Karpas-422 (cell line): ENCODE measurements at regions not wholly inside any gene's neighbourhood (a gene's known extent, or its start where the extent isn't known, plus 50 kb on each side); places are given as distances from the start of the nearest gene placed in this dataset.
A peak's percentile ranks its signal among the peaks of the same experiment; 100 is the strongest.

ENCODE experiments used
- DNase-seq: peaks from one replicate; pipeline ENCODE4 v3.0.0-alpha.2; 2015
- H2AFZ ChIP-seq: fragments of 200-600 bp; sonication (generic); 2 replicates; pipeline ENCODE4 v1.6.1; 2014; ENCODE audit warnings: antibody characterized with exemption, low read length, mixed read lengths
- H3K27ac ChIP-seq: fragments of 200-600 bp; sonication (generic); 2 replicates; pipeline ENCODE4 v1.5.1; 2014; ENCODE audit warnings: mild to moderate bottlenecking, low read length, moderate library complexity
- H3K27me3 ChIP-seq: fragments of 200-600 bp; sonication (generic); 2 replicates; pipeline ENCODE4 v1.6.1; 2014; ENCODE audit warnings: low read length, mixed read lengths
- H3K36me3 ChIP-seq: fragments of 200-600 bp; sonication (generic); 2 replicates; pipeline ENCODE4 v1.6.1; 2014; ENCODE audit warnings: low read length, mixed read lengths; ENCODE audit not compliant: insufficient read depth
- H3K4me1 ChIP-seq: fragments of 200-600 bp; sonication (generic); 2 replicates; pipeline ENCODE4 v1.6.1; 2014; ENCODE audit warnings: mild to moderate bottlenecking, low read length, mixed read lengths
- H3K4me2 ChIP-seq: fragments of 200-600 bp; sonication (generic); 2 replicates; pipeline ENCODE4 v1.6.1; 2014; ENCODE audit warnings: low read length, low read depth, mild to moderate bottlenecking; ENCODE audit not compliant: poor library complexity, severe bottlenecking
- H3K4me3 ChIP-seq: fragments of 200-600 bp; sonication (generic); 2 replicates; pipeline ENCODE4 v1.5.1; 2014; ENCODE audit warnings: mild to moderate bottlenecking, antibody characterized with exemption, low read length, mixed read lengths
- H3K79me2 ChIP-seq: fragments of 200-600 bp; sonication (generic); 2 replicates; pipeline ENCODE4 v1.6.1; 2014; ENCODE audit warnings: mild to moderate bottlenecking, low read length, mixed read lengths
- H3K9ac ChIP-seq: fragments of 200-600 bp; sonication (generic); 2 replicates; pipeline ENCODE4 v1.6.0; 2014; ENCODE audit warnings: low read length
- H3K9me2 ChIP-seq: fragments of 200-600 bp; sonication (generic), shearing (Covaris generic); replicated peaks from 2 replicates; pipeline ENCODE4 v1.6.0; 2014; ENCODE audit warnings: mild to moderate bottlenecking, low read length, moderate library complexity; ENCODE audit not compliant: insufficient read depth
- H3K9me3 ChIP-seq: fragments of 300-700, 200-600 bp; sonication (generic); 2 replicates; pipeline ENCODE4 v1.6.1; 2014; ENCODE audit warnings: low read length, mixed read lengths
- H4K20me1 ChIP-seq: fragments of 200-600 bp; sonication (generic); 2 replicates; pipeline ENCODE4 v1.6.1; 2014; ENCODE audit warnings: mild to moderate bottlenecking, antibody characterized with exemption, low read length, low read depth; ENCODE audit not compliant: insufficient read depth

DNA sequence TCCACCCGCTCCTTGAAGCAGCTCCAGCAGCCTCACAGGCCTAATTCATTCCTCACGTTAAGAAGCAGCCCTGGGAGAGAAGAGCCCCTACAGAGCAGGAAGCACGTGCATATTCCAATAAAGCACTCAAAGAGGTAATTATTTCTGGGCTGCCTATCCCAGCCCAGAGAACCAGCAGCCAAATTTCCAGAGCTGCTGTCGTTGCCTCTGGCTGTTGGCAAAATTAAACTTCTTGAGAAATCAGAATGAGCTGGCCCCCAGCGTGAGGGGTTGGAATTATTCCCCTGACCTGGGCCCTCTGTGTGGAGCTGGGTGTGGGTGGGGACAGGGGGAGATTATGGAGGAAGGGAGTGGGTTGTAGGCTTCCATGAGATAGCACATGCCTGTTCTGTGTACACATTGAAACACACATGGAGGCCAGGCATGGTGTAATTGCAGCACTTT is 86.8 kb upstream of the HSPA9 start:
- Histone ChIP-seq H3K79me2 (no peaks in the 10 kb centered on the region), H3K4me1 (peaks cover 18% of the 10 kb centered on the region), H2AFZ (no peak overlapping the region), H4K20me1 (no peaks in the 10 kb centered on the region), H3K9me2 (no peaks in the 10 kb centered on the region), H3K9me3 (no peaks in the 10 kb centered on the region), H3K4me3 (no peak overlapping the region), H3K9ac (no peak overlapping the region), H3K36me3 (no peaks in the 10 kb centered on the region), H3K27me3 (no peaks in the 10 kb centered on the region), H3K4me2 (no peak overlapping the region), H3K27ac (no peak overlapping the region)
- DNase-seq, result peak; percentile 27

DNA sequence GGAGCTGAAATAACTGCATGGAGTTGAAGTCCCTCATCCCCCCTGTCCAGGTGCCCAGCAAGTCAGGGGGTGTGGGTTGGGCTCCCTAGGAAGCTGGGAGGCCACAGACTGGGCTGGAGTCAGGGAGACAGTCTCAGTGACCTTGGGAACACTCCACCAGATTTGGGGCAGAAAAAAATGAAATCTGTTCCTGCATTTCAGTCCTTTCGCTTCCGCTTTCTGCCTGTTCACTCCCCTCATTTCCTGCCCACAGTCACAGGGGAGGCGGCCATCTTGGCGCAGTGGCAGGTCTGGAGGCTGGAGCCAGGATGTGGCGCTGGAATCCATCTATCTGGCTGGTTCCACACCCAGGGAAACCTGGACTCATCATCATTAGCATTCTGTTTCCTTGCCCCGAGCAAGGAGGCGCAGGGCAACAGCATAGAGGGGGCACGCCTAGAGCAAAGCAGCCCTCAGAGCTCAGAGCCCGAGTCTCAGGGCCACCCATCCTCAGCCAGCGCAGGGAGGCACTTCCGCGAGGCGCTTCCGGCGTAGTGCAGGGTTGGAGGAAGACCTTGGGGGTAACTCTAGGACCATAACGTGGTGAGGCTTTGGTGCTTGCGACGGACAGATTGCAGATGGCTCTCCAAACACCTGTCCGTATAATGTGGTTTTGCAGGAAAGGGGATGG is 86.2 kb upstream of the HSPA9 start:
- H4K20me1 ChIP-seq, result no peaks in the 10 kb centered on the region
- no peaks in the 10 kb centered on the region for H3K79me2 ChIP-seq
- peak; percentile 16 for DNase-seq
- H2AFZ ChIP-seq, result no peak overlapping the region
- no peaks in the 10 kb centered on the region for H3K27me3 ChIP-seq
- no peak overlapping the region for H3K27ac ChIP-seq
- H3K4me3 ChIP-seq, result no peak overlapping the region
- H3K4me2 ChIP-seq, result no peak overlapping the region
- H3K9me3 ChIP-seq, result no peaks in the 10 kb centered on the region
- no peaks in the 10 kb centered on the region for H3K9me2 ChIP-seq
- H3K36me3 ChIP-seq, result no peaks in the 10 kb centered on the region
- peaks cover 19% of the 10 kb centered on the region for H3K4me1 ChIP-seq
- H3K9ac ChIP-seq, result no peak overlapping the region

DNA sequence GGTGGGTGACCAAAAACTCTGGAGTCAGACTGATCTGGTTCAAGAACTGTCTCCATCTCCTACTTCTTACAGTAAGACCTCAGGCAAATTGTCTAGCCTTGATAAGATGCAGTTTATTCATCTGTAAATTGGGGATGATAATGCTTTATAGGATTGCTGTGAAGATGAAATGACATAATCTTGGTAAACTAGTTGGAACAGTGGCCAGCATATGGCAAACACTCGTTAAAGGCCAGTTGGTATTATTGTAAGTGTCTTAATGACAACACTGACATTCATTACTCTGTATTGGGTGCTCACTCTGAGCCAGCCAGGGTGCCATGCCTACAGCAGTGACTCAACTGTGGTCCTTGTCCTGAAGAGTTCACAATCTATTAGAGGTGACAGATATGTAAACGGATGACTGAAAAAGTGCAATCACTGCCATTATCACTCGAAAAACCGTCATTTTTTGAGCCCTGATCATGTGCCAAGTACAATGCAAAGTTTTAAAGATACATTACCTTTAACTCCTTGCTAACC is 84.9 kb upstream of the HSPA9 start:
- Histone ChIP-seq H3K4me1 (peaks cover 20% of the 10 kb centered on the region), H3K4me3 (no peak overlapping the region), H3K36me3 (no peaks in the 10 kb centered on the region), H3K9me2 (no peaks in the 10 kb centered on the region), H3K4me2 (no peak overlapping the region), H3K27ac (no peak overlapping the region), H3K27me3 (no peaks in the 10 kb centered on the region), H3K79me2 (no peaks in the 10 kb centered on the region), H3K9ac (no peak overlapping the region), H2AFZ (no peak overlapping the region), H4K20me1 (no peaks in the 10 kb centered on the region), H3K9me3 (no peaks in the 10 kb centered on the region)
- DNase-seq, result peak; percentile 31

DNA sequence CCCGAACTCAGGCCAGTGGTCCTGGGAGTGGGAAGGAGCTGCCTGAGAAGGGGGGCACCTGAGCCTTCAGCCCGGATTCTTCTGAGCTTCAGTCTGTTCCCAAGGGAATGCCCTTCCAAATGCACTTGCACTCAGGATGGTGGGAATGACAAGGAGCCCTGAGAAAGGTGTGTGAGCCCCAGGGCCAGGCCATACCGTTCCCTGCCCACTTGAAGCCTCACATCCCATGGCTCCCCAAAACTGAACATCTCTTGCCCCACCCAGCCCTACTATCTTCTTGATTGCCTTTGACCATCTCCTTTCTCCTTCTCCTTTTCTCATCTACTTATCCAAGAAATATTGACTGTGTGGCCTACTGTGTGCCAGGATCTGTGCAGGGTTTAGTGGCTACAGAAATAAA is 84.4 kb upstream of the HSPA9 start:
- Histone ChIP-seq H3K79me2 (no peaks in the 10 kb centered on the region), H3K27me3 (no peaks in the 10 kb centered on the region), H3K4me2 (no peak overlapping the region), H3K27ac (no peak overlapping the region), H3K36me3 (no peaks in the 10 kb centered on the region), H3K9ac (no peak overlapping the region), H3K4me3 (no peak overlapping the region), H3K4me1 (peaks cover 23% of the 10 kb centered on the region), H3K9me2 (no peaks in the 10 kb centered on the region), H2AFZ (no peak overlapping the region), H3K9me3 (no peaks in the 10 kb centered on the region), H4K20me1 (no peaks in the 10 kb centered on the region)
- DNase-seq, result peak; percentile 10

DNA sequence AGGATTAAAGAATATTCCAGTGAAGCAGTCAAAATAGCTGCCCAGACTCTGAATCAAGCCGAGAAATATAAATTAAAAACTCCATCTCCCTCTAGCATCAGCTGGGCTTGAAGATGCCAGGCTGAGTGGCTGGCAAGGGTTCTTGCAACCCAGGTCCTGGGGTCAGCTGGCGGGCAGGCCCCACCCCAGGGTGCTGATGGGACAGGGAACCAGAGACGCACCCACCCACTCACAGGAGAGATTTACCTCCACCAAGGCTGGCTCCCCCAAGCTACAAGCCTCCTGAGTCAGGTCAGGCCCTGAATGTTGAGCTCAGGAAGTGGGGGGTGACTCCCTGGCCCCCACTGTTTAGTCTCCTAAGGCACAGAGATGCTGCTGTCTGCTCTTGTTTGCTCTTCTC is 83.9 kb upstream of the HSPA9 start:
- no peak overlapping the region for H3K27ac ChIP-seq
- H3K79me2 ChIP-seq, result no peaks in the 10 kb centered on the region
- H3K36me3 ChIP-seq, result no peaks in the 10 kb centered on the region
- no peak overlapping the region for H3K4me3 ChIP-seq
- H3K9ac ChIP-seq, result no peak overlapping the region
- no peaks in the 10 kb centered on the region for H4K20me1 ChIP-seq
- H3K27me3 ChIP-seq, result no peaks in the 10 kb centered on the region
- no peak overlapping the region for H2AFZ ChIP-seq
- no peaks in the 10 kb centered on the region for H3K9me3 ChIP-seq
- H3K9me2 ChIP-seq, result no peaks in the 10 kb centered on the region
- H3K4me2 ChIP-seq, result no peak overlapping the region
- peaks cover 26% of the 10 kb centered on the region for H3K4me1 ChIP-seq
- no peak for DNase-seq

DNA sequence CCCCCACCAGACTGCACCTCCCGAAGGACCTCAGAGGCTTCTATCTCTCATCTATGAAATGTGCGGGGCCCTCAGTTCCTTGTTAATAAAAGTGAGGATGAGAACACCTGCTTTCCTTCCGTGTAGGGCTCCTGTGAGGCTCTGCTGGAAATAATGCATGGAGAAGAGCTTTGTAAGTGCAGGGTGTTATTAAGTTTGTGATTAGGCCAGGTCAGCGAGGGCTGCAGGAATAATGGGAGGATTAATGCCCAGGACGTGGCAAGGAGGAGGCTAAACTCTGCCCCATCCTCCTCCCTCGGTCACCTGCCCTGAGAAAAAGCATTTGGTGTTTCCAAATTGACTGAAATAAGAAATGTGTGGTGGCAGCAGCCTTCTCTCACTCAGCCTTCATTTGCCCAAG is 83.5 kb upstream of the HSPA9 start:
- H3K27ac ChIP-seq, result no peak overlapping the region
- H3K4me3 ChIP-seq, result no peak overlapping the region
- no peak overlapping the region for H2AFZ ChIP-seq
- H3K79me2 ChIP-seq, result no peaks in the 10 kb centered on the region
- no peak overlapping the region for H3K9ac ChIP-seq
- no peak for DNase-seq
- H3K9me3 ChIP-seq, result no peaks in the 10 kb centered on the region
- no peaks in the 10 kb centered on the region for H3K9me2 ChIP-seq
- H3K4me1 ChIP-seq, result peaks cover 27% of the 10 kb centered on the region
- no peaks in the 10 kb centered on the region for H3K27me3 ChIP-seq
- H3K36me3 ChIP-seq, result no peaks in the 10 kb centered on the region
- no peak overlapping the region for H3K4me2 ChIP-seq
- H4K20me1 ChIP-seq, result no peaks in the 10 kb centered on the region

DNA sequence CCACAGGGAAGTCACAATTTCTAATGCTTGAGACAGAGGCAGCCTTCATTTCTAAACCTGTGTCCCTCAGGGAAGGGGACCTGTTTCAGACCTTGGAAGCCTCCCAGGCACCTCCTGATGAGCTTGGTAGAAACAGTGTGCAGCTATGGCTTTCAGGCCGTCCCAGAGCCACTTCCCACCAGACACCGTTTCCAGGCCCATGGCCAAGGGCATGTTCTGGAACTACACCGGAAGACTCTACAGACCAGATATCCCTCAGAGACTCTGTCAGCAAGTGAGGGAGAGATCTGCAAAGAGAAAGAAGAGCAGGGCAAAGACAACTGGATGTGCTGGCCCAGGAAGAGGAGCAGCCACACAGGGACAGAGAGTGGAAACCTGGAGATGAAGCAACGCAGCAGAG is 82.2 kb upstream of the HSPA9 start:
- Histone ChIP-seq H3K4me2 (no peak overlapping the region), H3K9ac (no peak overlapping the region), H3K27ac (no peak overlapping the region), H3K36me3 (no peaks in the 10 kb centered on the region), H3K79me2 (no peaks in the 10 kb centered on the region), H3K27me3 (no peaks in the 10 kb centered on the region), H3K4me3 (no peak overlapping the region), H3K9me3 (no peaks in the 10 kb centered on the region), H3K9me2 (no peaks in the 10 kb centered on the region), H4K20me1 (no peaks in the 10 kb centered on the region), H3K4me1 (peaks cover 18% of the 10 kb centered on the region), H2AFZ (no peak overlapping the region)
- DNase-seq, result no peak

DNA sequence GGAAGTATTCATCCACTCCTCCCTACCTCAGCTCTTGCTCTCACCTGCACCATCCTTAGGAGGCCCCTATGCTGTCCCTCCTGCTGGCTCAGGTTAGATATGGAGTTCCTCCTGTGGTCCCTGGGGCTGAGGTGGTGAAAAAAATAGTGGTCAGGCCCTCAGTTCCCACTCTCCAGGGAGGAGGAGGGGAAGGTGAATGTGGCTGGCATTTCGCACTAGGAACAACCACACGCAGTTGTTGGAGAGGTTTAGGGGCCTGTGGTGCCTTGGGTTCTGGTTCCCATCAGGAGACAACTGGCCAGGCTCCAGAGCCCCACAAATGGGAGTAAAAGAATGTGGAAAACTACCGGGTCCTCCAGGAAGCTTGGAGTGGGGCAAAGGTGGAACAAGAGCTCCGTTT is 81.7 kb upstream of the HSPA9 start:
- Histone ChIP-seq H3K4me1 (peaks cover 17% of the 10 kb centered on the region), H3K79me2 (no peaks in the 10 kb centered on the region), H3K4me3 (no peak overlapping the region), H4K20me1 (no peaks in the 10 kb centered on the region), H3K9me2 (no peaks in the 10 kb centered on the region), H3K27me3 (no peaks in the 10 kb centered on the region), H3K36me3 (no peaks in the 10 kb centered on the region), H2AFZ (no peak overlapping the region), H3K9me3 (no peaks in the 10 kb centered on the region), H3K27ac (no peak overlapping the region), H3K9ac (no peak overlapping the region), H3K4me2 (no peak overlapping the region)
- DNase-seq, result no peak
